ENCODE measurements at regions not wholly inside any gene's neighbourhood (a gene's known extent, or its start where the extent isn't known, plus 50 kb on each side); places are given as distances from the start of the nearest gene placed in this dataset.

- TF ChIP-seq CTCF (conservative IDR thresholded peaks at IDR 0.05; ENCODE audit: low read length) (no peak), EZH2phosphoT487 (IDR thresholded peaks at IDR 0.05; ENCODE audit: borderline replicate concordance, low read depth, low read length) (no peak)
Measured at GRCh38 chr6:6869094-6869493, 238.7 kb upstream of the RREB1 start.
